ENCODE measurements at regions not wholly inside any gene's neighbourhood (a gene's known extent, or its start where the extent isn't known, plus 50 kb on each side); places are given as distances from the start of the nearest gene placed in this dataset.

DNA sequence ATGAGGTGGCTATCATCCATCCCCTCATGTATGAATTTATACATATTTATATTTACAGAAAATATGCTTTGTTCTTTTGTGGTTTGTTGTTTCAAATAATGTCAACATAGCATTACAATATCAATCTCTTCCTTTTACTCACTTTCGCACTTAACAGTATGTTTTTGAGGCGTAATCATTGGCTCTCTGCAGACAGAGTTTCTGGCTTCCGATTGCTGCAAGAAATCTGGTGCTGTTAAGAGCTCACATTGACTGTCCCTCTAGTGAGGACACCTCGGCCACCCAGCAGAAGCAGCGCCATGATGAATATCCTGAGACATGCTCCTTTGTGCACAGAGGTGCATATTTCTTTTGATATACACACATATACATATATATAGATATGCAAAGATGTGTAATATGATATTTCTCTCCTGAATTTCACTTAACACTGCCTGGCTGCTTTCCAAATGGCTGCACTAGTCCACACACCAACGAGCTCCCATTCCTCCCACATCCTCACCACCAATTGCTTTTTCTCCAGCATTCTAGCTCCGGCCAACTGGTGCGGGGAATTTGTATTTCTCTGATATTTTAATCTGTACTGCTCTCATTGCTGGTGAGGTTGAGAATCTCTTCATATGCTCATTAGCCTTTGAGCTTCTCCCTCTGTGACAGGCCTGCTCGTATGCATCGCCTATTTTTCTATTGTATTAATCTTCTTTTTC is 248.4 kb downstream of the SIPA1L2 start:
- no peaks in the 10 kb centered on the region for H3K9me3 Mint-ChIP-seq
- no peak overlapping the region for H3K27ac Mint-ChIP-seq
- peaks cover 14% of the 10 kb centered on the region for H3K4me1 Mint-ChIP-seq (ENCODE audit: unreplicated experiment)
- TF ChIP-seq, protein P1, sequence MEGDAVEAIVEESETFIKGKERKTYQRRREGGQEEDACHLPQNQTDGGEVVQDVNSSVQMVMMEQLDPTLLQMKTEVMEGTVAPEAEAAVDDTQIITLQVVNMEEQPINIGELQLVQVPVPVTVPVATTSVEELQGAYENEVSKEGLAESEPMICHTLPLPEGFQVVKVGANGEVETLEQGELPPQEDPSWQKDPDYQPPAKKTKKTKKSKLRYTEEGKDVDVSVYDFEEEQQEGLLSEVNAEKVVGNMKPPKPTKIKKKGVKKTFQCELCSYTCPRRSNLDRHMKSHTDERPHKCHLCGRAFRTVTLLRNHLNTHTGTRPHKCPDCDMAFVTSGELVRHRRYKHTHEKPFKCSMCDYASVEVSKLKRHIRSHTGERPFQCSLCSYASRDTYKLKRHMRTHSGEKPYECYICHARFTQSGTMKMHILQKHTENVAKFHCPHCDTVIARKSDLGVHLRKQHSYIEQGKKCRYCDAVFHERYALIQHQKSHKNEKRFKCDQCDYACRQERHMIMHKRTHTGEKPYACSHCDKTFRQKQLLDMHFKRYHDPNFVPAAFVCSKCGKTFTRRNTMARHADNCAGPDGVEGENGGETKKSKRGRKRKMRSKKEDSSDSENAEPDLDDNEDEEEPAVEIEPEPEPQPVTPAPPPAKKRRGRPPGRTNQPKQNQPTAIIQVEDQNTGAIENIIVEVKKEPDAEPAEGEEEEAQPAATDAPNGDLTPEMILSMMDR (conservative IDR thresholded peaks at IDR 0.05), result no peak
- no peak for DNase-seq (ENCODE audit: extremely low spot score, unreplicated experiment)
- H3K4me3 Mint-ChIP-seq, result no peak overlapping the region
- no peaks in the 10 kb centered on the region for H3K36me3 Mint-ChIP-seq
- H3K27me3 Mint-ChIP-seq, result no peaks in the 10 kb centered on the region

DNA sequence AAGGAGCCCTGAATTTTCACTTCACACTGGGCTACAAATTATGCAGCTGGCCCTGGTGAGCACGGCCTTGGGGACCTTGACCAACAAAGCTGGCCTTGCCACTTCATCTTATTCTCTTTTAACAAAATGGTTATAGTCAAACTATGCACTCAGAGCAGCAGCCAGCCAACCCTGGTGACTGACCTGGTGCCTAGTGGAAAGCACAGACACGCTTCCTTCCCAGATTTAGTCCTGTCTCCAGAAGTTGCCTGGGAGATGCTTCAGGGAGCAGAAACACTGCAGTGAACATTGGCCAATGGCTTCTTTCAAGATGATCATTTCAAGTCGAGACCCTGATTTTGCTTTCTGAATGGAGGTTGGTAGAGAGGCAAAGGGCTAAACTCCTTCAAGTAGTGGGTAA is 249.3 kb downstream of the SIPA1L2 start:
- Mint-ChIP-seq H3K4me3 (no peak overlapping the region), H3K36me3 (no peaks in the 10 kb centered on the region), H3K9me3 (no peaks in the 10 kb centered on the region), H3K4me1 (ENCODE audit: unreplicated experiment) (peaks cover 14% of the 10 kb centered on the region), H3K27me3 (no peaks in the 10 kb centered on the region), H3K27ac (no peak overlapping the region)
- TF ChIP-seq, protein P1 (conservative IDR thresholded peaks at IDR 0.05), result no peak
- no peak for DNase-seq (ENCODE audit: extremely low spot score, unreplicated experiment)

DNA sequence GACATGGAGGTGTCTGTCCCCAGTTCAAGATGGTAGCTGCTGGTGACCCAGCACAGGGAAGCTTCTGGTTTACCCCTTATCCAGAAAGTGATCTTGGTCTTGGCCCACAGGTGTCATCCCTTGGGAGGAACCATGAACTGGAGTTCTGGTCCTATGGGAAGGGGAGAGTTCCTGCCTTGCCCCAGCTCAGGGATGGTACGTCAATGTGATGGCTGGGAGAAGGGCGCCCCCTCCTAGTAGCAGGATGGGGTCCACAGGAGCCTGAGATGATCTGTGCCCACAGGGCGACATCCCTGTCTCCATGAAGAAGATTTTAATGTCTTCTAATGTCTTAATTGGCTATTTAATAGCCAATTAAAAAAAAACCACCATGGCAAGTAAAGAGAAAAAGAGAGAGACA is 249.8 kb downstream of the SIPA1L2 start:
- H3K27me3 Mint-ChIP-seq, result no peaks in the 10 kb centered on the region
- no peak overlapping the region for H3K4me3 Mint-ChIP-seq
- peaks cover 14% of the 10 kb centered on the region for H3K4me1 Mint-ChIP-seq (ENCODE audit: unreplicated experiment)
- H3K9me3 Mint-ChIP-seq, result no peaks in the 10 kb centered on the region
- no peak for DNase-seq (ENCODE audit: extremely low spot score, unreplicated experiment)
- H3K27ac Mint-ChIP-seq, result no peak overlapping the region
- TF ChIP-seq, protein P1 (conservative IDR thresholded peaks at IDR 0.05), result no peak
- H3K36me3 Mint-ChIP-seq, result no peaks in the 10 kb centered on the region

DNA sequence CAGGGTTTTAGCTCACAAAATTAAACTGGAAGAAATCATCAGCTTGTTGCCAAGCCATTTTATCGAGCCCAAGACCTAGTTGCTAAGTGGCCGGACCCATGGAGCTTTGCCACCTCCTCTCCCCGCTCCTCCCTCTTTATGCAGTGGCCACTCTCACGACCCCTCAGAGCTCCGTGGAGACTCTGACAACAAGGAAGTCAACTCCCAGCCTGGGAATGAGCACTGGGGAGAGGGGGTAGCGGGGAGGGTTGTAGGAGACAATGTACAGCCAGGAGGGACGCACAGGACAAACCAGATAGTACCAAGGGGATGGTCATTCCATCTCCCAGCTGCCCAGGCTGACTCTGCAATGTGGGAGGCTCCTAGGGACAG is 250.9 kb downstream of the SIPA1L2 start:
- TF ChIP-seq, protein P1 (conservative IDR thresholded peaks at IDR 0.05), result no peak
- no peaks in the 10 kb centered on the region for H3K36me3 Mint-ChIP-seq
- no peak overlapping the region for H3K4me3 Mint-ChIP-seq
- H3K4me1 Mint-ChIP-seq (ENCODE audit: unreplicated experiment), result peaks cover 14% of the 10 kb centered on the region
- DNase-seq (ENCODE audit: extremely low spot score, unreplicated experiment), result no peak
- H3K9me3 Mint-ChIP-seq, result no peaks in the 10 kb centered on the region
- no peaks in the 10 kb centered on the region for H3K27me3 Mint-ChIP-seq
- H3K27ac Mint-ChIP-seq, result no peak overlapping the region

DNA sequence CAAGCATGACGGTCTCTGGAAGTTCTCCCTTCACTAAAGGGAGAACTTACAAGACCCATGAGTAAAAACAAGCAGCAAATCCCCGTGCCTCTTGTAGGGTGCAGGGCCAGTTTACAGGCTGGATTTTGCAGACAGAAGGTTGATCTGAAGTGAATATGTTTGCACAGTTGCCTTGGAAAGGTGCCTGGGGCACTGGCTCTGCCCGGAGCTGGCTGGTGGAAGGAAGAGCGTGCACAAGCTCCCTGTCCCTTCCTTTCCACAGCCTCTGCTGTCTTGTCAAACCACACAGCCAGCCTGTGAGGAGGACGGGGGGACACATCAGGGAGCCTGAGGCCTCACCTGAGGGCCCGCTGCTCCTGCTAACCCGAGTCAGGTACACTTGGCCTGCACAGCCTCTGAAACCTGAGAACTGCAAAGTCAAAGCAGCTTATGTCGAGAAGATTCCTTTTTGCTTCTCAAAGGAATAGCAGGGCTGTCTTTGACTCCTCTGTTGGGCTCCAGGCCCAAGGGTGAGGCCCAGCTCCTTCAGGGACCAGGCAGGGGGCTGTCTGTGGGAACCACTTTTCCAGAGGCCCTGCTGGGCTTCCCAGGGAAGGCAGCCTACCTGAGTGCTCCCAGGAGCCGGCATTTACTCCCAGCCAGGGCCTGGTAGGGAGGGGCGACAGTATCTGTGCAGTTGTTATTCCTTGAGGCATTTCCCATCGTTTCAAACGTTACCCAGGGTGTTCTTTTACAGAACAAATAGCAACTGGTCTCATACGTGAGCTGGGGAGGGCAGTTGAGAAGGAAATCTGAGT is 251.5 kb downstream of the SIPA1L2 start:
- no peak overlapping the region for H3K27ac Mint-ChIP-seq
- no peak for DNase-seq (ENCODE audit: extremely low spot score, unreplicated experiment)
- no peaks in the 10 kb centered on the region for H3K9me3 Mint-ChIP-seq
- peaks cover 14% of the 10 kb centered on the region for H3K4me1 Mint-ChIP-seq (ENCODE audit: unreplicated experiment)
- TF ChIP-seq, protein P1 (conservative IDR thresholded peaks at IDR 0.05), result no peak
- no peak overlapping the region for H3K4me3 Mint-ChIP-seq
- H3K27me3 Mint-ChIP-seq, result no peaks in the 10 kb centered on the region
- H3K36me3 Mint-ChIP-seq, result no peaks in the 10 kb centered on the region
